Endothelial cell of umbilical vein (primary cell): ENCODE measurements at regions not wholly inside any gene's neighbourhood (a gene's known extent, or its start where the extent isn't known, plus 50 kb on each side); places are given as distances from the start of the nearest gene placed in this dataset.

Experiments
- BruUV-seq: library from RNA; stranded (reverse); fragments of 400-500 nt; replicated peaks from 2 replicates; lab custom pipeline; 2021; lab: Mats Ljungman, UMichigan
- CTCF ChIA-PET: fragments of 300-600, 350-600 bp; sonication (Branson Sonifier 250); formaldehyde crosslinking; loops from one replicate; lab custom pipeline; 2021; ENCODE audit warnings: antibody characterized with exemption, inconsistent platforms; lab: Charles Lee
- POLR2A ChIA-PET: fragments of 300-600, 350-600 bp; sonication (Branson Sonifier 250); formaldehyde crosslinking; loops from one replicate; lab custom pipeline; 2021; ENCODE audit warnings: antibody characterized with exemption, inconsistent platforms; lab: Charles Lee
- DNase-seq: peaks from one replicate; pipeline ENCODE4 v3.0.0-alpha.2; 2011; ENCODE audit warnings: low read depth, low spot score
- FAIRE-seq: peaks from 2 replicates; lab custom pipeline; 2011; peaks lifted over from hg19 to GRCh38; lab: Jason Lieb, UNC
- H2AFZ ChIP-seq: 2 replicates; pipeline ENCODE4 v1.6.0; 2012; ENCODE audit warnings: low read depth, low read length, control low read depth, inconsistent platforms
- H3K27ac ChIP-seq: 2 replicates; pipeline ENCODE4 v1.5.1; 2011; ENCODE audit warnings: low read depth, mild to moderate bottlenecking, control low read depth, low read length, moderate library complexity; ENCODE audit not compliant: insufficient read depth
- H3K27me3 ChIP-seq, 2 experiments: 2 replicates each; pipeline versions ENCODE4 v1.6.0 to v1.6.1; 2011; ENCODE audit warnings: low read length in 2 of 2, mixed read lengths in 1 of 2; ENCODE audit not compliant: control insufficient read depth in 2 of 2, insufficient read depth in 2 of 2
- H3K36me3 ChIP-seq, 2 experiments: 2 replicates in 1 of 2; 3 replicates in 1 of 2; pipeline ENCODE4 v1.5.1; 2011; ENCODE audit warnings: low read length in 2 of 2, mild to moderate bottlenecking in 1 of 2, moderate library complexity in 1 of 2; ENCODE audit not compliant: control insufficient read depth in 2 of 2, insufficient read depth in 2 of 2; ENCODE audit errors: extremely low read depth in 1 of 2
- H3K4me1 ChIP-seq: 3 replicates; pipeline ENCODE4 v1.5.1; 2011; ENCODE audit warnings: mild to moderate bottlenecking, low read length; ENCODE audit not compliant: control insufficient read depth, insufficient read depth; ENCODE audit errors: extremely low read depth
- H3K4me2 ChIP-seq: 2 replicates; pipeline ENCODE4 v1.6.1; 2011; ENCODE audit warnings: low read length, control low read depth, mixed read lengths; ENCODE audit not compliant: insufficient read depth
- H3K4me3 ChIP-seq, 3 experiments: fragments of 200-600 bp in 1 of 3; sonication (generic), shearing (Covaris generic) in 1 of 3; replicated peaks in 1 of 3; 2 replicates each; pipeline ENCODE4 v1.5.1; 2011 to 2016; ENCODE audit warnings: control low read depth in 3 of 3, low read length in 3 of 3, mild to moderate bottlenecking in 2 of 3, inconsistent platforms in 1 of 3, low read depth in 1 of 3, moderate library complexity in 1 of 3; ENCODE audit not compliant: insufficient read depth in 1 of 3
- H3K79me2 ChIP-seq: 2 replicates; pipeline ENCODE4 v1.6.0; 2012; ENCODE audit warnings: low read length, inconsistent platforms; ENCODE audit not compliant: control insufficient read depth, insufficient read depth
- H3K9ac ChIP-seq: replicated peaks from 2 replicates; pipeline ENCODE3; 2011; ENCODE audit warnings: low read length, control low read depth; ENCODE audit not compliant: insufficient read depth; ENCODE audit errors: extremely low read depth
- H3K9me1 ChIP-seq: replicated peaks from 3 replicates; pipeline ENCODE4 v1.6.0; 2011; ENCODE audit warnings: mild to moderate bottlenecking, low read length; ENCODE audit not compliant: control insufficient read depth, insufficient read depth; ENCODE audit errors: extremely low read depth
- H3K9me3 ChIP-seq: replicated peaks from 2 replicates; pipeline ENCODE4 v1.5.1; 2012; ENCODE audit warnings: low read length, inconsistent platforms; ENCODE audit not compliant: control insufficient read depth, insufficient read depth
- H4K20me1 ChIP-seq: replicated peaks from 2 replicates; pipeline ENCODE3; 2011; ENCODE audit warnings: mild to moderate bottlenecking, low read length; ENCODE audit not compliant: control insufficient read depth, insufficient read depth; ENCODE audit errors: extremely low read depth
- EZH2 ChIP-seq: IDR thresholded peaks from 2 replicates; pipeline ENCODE4 v1.6.1; 2012; ENCODE audit warnings: borderline replicate concordance, low read depth, mild to moderate bottlenecking, moderate library complexity, low read length, inconsistent platforms; ENCODE audit not compliant: severe bottlenecking
- FOS ChIP-seq: IDR thresholded peaks from 2 replicates; pipeline ENCODE4 v1.6.1; 2011; ENCODE audit warnings: mild to moderate bottlenecking, low read length, moderate library complexity, borderline replicate concordance; ENCODE audit not compliant: insufficient read depth
- GATA2 ChIP-seq: IDR thresholded peaks from 2 replicates; pipeline ENCODE4 v1.7.0; 2011; ENCODE audit warnings: low read depth, mild to moderate bottlenecking, moderate library complexity, mixed read lengths, low read length; ENCODE audit not compliant: insufficient read length, insufficient read depth
- JUN ChIP-seq: IDR thresholded peaks from 2 replicates; pipeline ENCODE4 v1.6.1; 2011; ENCODE audit warnings: borderline replicate concordance, low read depth; ENCODE audit not compliant: insufficient read length, insufficient read depth
- MYC ChIP-seq: IDR thresholded peaks from one replicate; pipeline ENCODE4 v1.6.1; 2011; ENCODE audit warnings: mild to moderate bottlenecking, low read depth, low read length
- POLR2A ChIP-seq: IDR thresholded peaks from 2 replicates; pipeline ENCODE4 v1.6.1; 2012; ENCODE audit warnings: low read depth, mild to moderate bottlenecking, control low read depth, low read length
- POLR2AphosphoS5 ChIP-seq: IDR thresholded peaks from 2 replicates; pipeline ENCODE4 v1.6.1; 2012; ENCODE audit warnings: low read depth, mild to moderate bottlenecking, control low read depth, low read length, moderate library complexity; ENCODE audit not compliant: insufficient read depth
- dilution Hi-C: fragments of 300-500 bp; cut with MboI; formaldehyde crosslinking; loops from one replicate; pipeline ENCODE4 v1.15.0; 2019; ENCODE audit warnings: low sequenced_read_pairs; ENCODE audit not compliant: extremely low pct_ligation_motif_present
- intact Hi-C: fragments of 100-400 bp; cut with micrococcal nuclease; formaldehyde crosslinking; loops from one replicate; pipeline ENCODE4 v1.10.0; 2022
- TF ChIP-seq, protein P1 (sequence below): IDR thresholded peaks from 2 replicates; pipeline ENCODE4 v1.6.1; 2011; ENCODE audit not compliant: insufficient read depth, insufficient read length
- TF ChIP-seq, protein P2 (sequence below), 2 donors: IDR thresholded peaks; 1 replicate in 1 of 2; 2 replicates in 1 of 2; pipeline ENCODE4 v1.5.1; 2011; ENCODE audit warnings: low read length in 2 of 2, mild to moderate bottlenecking in 2 of 2, moderate library complexity in 2 of 2, control low read depth in 1 of 2, inconsistent platforms in 1 of 2, low read depth in 1 of 2; ENCODE audit not compliant: insufficient read depth in 1 of 2; ENCODE audit errors: extremely low read depth in 1 of 2

DNA sequence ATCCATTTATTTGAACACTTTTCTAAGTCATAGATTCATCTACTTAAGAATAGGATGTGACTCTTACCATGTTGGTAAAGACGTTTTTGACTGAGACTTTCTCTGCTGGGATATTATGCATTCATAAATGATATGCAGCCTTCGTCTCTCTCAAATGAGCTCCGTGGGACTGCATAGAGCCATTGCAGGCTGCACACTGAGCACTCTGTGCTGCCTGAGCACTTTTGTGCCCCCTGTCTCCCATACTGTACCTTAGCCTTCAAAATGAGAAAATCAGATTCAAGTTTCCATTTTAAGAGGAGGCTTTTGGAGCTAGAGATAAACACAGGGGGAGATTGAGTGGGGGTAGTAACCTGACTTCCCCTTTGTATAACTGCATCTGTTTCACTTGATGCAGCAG is 433.6 kb downstream of the ZIC3 start:
- FAIRE-seq = no peak
- Histone ChIP-seq H3K9ac (no peak overlapping the region), H3K36me3 (no peaks in the 10 kb centered on the region), H3K9me3 (no peaks in the 10 kb centered on the region), H3K9me1 (no peaks in the 10 kb centered on the region), H3K4me1 (no peaks in the 10 kb centered on the region), H3K79me2 (no peaks in the 10 kb centered on the region), H3K4me3 (no peak overlapping the region), H3K27me3 (no peaks in the 10 kb centered on the region), H2AFZ (no peak overlapping the region), H3K27ac (no peak overlapping the region), H4K20me1 (no peaks in the 10 kb centered on the region), H3K4me2 (no peak overlapping the region)
- BruUV-seq = no TSS peak
- CTCF ChIA-PET = no interaction called here
- POLR2A ChIA-PET = no interaction called here
- intact Hi-C loops = no loop called here
- TF ChIP-seq POLR2A (no peak), FOS (no peak), POLR2AphosphoS5 (no peak), MYC (no peak), EZH2 (no peak), JUN (no peak), GATA2 (no peak)
- TF ChIP-seq, protein P1, sequence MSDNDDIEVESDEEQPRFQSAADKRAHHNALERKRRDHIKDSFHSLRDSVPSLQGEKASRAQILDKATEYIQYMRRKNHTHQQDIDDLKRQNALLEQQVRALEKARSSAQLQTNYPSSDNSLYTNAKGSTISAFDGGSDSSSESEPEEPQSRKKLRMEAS = no peak
- TF ChIP-seq, protein P2, sequence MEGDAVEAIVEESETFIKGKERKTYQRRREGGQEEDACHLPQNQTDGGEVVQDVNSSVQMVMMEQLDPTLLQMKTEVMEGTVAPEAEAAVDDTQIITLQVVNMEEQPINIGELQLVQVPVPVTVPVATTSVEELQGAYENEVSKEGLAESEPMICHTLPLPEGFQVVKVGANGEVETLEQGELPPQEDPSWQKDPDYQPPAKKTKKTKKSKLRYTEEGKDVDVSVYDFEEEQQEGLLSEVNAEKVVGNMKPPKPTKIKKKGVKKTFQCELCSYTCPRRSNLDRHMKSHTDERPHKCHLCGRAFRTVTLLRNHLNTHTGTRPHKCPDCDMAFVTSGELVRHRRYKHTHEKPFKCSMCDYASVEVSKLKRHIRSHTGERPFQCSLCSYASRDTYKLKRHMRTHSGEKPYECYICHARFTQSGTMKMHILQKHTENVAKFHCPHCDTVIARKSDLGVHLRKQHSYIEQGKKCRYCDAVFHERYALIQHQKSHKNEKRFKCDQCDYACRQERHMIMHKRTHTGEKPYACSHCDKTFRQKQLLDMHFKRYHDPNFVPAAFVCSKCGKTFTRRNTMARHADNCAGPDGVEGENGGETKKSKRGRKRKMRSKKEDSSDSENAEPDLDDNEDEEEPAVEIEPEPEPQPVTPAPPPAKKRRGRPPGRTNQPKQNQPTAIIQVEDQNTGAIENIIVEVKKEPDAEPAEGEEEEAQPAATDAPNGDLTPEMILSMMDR (IDR thresholded peaks at IDR 0.05; ENCODE audit: extremely low read depth in 1 of 2, insufficient read depth in 1 of 2, low read depth in 1 of 2, low read length in 2 of 2) = no peak
- dilution Hi-C loops = no loop called here
- no peak for DNase-seq
